Esophagus squamous epithelium (tissue), 5 donors: ENCODE measurements at regions not wholly inside any gene's neighbourhood (a gene's known extent, or its start where the extent isn't known, plus 50 kb on each side); places are given as distances from the start of the nearest gene placed in this dataset.

Experiments used
- DNase-seq: peaks from one replicate; lab custom pipeline; 2025; lab: John Stamatoyannopoulos, UW
- H3K27ac ChIP-seq, 4 donors: fragments of 200-600 bp; sonication (generic); one replicate each; pipeline ENCODE4 v1.5.1; 2016 to 2019; ENCODE audit warnings: mild to moderate bottlenecking in 1 of 4
- H3K27me3 ChIP-seq, 4 donors: fragments of 200-600 bp; sonication (generic); 1 replicate in 3 of 4; 2 replicates in 1 of 4; pipeline versions ENCODE4 v1.5.1 to v1.6.0; 2017 to 2021; ENCODE audit warnings: antibody characterized with exemption in 1 of 4
- H3K36me3 ChIP-seq, 3 donors: fragments of 200-600 bp; sonication (generic); one replicate each; pipeline ENCODE4 v1.5.1; 2016 to 2019
- H3K4me1 ChIP-seq, 3 donors: fragments of 200-600 bp; sonication (generic); one replicate each; pipeline ENCODE4 v1.5.1; 2017 to 2019
- H3K4me3 ChIP-seq, 4 donors: fragments of 200-600 bp; sonication (generic); 1 replicate in 3 of 4; 2 replicates in 1 of 4; pipeline ENCODE4 v1.5.1; 2016 to 2019; ENCODE audit warnings: mild to moderate bottlenecking in 2 of 4, moderate library complexity in 1 of 4
- H3K9me3 ChIP-seq, 3 donors: fragments of 200-600 bp; sonication (generic); one replicate each; pipeline ENCODE4 v1.5.1; 2016 to 2019
- POLR2A ChIP-seq, 4 donors: fragments of 450-650 bp; IDR thresholded peaks; one replicate each; pipeline ENCODE4 v1.6.1; 2017; ENCODE audit warnings: antibody characterized with exemption in 4 of 4, mild to moderate bottlenecking in 4 of 4, moderate library complexity in 3 of 4
- WGBS, 2 donors: methylation state at CpG; one replicate each; pipeline ENCODE4 v1.1.5; 2018; 5-methylcytosine and 5-hydroxymethylcytosine counted together
- intact Hi-C: fragments of 100-400 bp; cut with DNase I; formaldehyde crosslinking; loops from one replicate; pipeline ENCODE4 v1.15.0; 2022
- TF ChIP-seq, protein P1 (sequence below), 6 experiments: fragments of 450-650 bp in 4 of 6; fragments of 200-600 bp in 2 of 6; sonication (generic) in 2 of 6; IDR thresholded peaks; one replicate each; pipeline ENCODE4 v1.5.1; 2016 to 2019; ENCODE audit warnings: antibody characterized with exemption in 6 of 6, mild to moderate bottlenecking in 4 of 6, moderate library complexity in 4 of 6
- donor health status: DM: yes; HTN: yes; CAD: no.

DNA sequence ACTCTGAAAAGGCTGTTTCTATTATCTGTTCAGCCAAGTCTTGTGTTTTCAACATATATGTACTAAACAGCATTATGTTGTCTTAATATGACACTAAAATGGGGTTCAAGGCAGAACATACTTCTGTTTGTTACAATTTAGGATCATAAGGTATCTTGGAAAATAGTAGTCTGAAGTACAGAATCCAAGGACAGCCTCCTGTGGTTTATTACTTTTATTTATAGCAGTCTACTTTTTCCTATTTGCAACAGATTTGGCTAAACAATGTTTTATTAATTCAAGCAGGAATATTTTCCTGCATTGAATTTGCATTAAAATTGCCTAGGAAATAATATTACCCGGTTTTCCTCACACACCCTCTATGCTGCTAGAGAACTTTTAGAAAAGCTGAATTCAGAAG lies 67.7 kb downstream of the PLEKHG1 start:
- no peak for DNase-seq
- H3K4me1 ChIP-seq: peaks cover 11 to 46% (median 32%) of the 10 kb centered on the region in 3 donors
- no peaks in the 10 kb centered on the region for H3K36me3 ChIP-seq
- H3K27me3 ChIP-seq: no peaks in the 10 kb centered on the region
- TF ChIP-seq, protein P1, sequence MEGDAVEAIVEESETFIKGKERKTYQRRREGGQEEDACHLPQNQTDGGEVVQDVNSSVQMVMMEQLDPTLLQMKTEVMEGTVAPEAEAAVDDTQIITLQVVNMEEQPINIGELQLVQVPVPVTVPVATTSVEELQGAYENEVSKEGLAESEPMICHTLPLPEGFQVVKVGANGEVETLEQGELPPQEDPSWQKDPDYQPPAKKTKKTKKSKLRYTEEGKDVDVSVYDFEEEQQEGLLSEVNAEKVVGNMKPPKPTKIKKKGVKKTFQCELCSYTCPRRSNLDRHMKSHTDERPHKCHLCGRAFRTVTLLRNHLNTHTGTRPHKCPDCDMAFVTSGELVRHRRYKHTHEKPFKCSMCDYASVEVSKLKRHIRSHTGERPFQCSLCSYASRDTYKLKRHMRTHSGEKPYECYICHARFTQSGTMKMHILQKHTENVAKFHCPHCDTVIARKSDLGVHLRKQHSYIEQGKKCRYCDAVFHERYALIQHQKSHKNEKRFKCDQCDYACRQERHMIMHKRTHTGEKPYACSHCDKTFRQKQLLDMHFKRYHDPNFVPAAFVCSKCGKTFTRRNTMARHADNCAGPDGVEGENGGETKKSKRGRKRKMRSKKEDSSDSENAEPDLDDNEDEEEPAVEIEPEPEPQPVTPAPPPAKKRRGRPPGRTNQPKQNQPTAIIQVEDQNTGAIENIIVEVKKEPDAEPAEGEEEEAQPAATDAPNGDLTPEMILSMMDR (IDR thresholded peaks at IDR 0.05): no peak
- TF ChIP-seq POLR2A (IDR thresholded peaks at IDR 0.05): no peak
- intact Hi-C loops: no loop called here
- H3K4me3 ChIP-seq: no peak overlapping the region
- WGBS, 2 donors: 45 to 54% methylated on average over 1 of the region's 1 CpG
- peak overlapping the region; percentile 24 to 82 (median 76) for H3K27ac ChIP-seq
- no peaks in the 10 kb centered on the region for H3K9me3 ChIP-seq

DNA sequence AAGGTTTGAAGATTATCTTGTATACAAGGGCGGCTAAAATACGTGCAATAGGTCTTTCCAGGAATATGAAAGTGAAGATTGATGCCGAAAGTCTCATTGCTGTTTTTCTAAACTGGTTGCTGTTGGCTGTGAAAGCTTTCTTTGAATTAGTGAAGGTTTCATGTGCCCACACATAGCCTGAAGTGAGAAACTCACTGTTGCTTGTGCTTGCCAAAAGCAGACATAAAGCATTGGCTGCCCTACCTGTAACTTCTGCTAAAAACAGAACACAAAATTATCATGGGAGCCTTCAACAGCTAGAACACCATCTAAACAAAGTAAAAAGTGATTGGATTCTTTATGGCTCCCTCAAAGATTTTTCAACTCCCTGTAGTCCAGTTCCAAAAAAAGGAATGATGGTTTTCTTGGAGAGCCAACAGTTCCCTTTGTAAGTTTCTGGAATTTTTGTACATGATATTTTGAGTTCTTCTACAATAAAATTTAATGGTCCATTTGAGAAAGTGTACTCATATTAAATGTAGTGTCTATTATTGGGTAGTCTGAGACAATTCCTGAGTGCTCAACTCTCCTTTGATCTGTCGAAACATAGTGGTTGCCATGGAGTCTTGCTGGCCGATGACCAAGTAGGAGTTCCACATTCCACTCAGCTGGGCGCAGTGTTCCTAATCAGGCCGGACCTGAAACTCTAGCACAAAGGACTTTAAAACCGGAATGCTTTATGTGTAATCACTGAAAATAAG lies 68.5 kb downstream of the PLEKHG1 start:
- DNase-seq: no peak
- Histone ChIP-seq H3K4me3 (no peak overlapping the region), H3K27ac (peak overlapping the region; percentile 70 to 82 (median 76)), H3K4me1 (peaks cover 11 to 53% (median 32%) of the 10 kb centered on the region in 3 donors), H3K27me3 (no peaks in the 10 kb centered on the region), H3K36me3 (no peaks in the 10 kb centered on the region), H3K9me3 (no peaks in the 10 kb centered on the region)
- TF ChIP-seq, protein P1 (IDR thresholded peaks at IDR 0.05): peak in 2 of 6 experiments; percentile 9 to 13
- no peak for TF ChIP-seq POLR2A (IDR thresholded peaks at IDR 0.05)
- intact Hi-C loops: no loop called here
- WGBS, 2 donors: 13 to 33% methylated on average over 8 of the region's 8 CpGs

DNA sequence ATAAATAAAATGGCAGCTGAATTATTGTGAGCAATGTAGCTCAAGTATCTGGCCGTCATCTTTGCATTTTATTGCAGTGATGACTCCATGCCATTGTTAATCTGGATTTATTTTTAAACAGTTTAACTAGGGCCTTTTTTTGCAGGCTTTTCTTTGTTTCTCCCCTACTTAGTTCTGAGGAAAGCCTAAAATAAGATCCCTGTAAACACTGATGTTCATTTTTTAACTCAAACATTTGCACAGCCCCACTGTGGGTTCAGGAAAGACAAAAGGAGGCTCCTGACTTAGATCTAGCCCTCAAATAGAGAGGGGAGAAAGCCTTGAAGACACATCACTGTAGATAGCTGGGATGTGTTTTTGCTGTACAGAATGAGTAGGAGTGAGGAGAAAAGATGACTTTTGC lies 69.2 kb downstream of the PLEKHG1 start:
- DNase-seq: no peak
- H3K4me1 ChIP-seq: peaks cover 11 to 61% (median 32%) of the 10 kb centered on the region in 3 donors
- H3K4me3 ChIP-seq: no peak overlapping the region
- no peaks in the 10 kb centered on the region for H3K9me3 ChIP-seq
- intact Hi-C loops: no loop called here
- TF ChIP-seq POLR2A (IDR thresholded peaks at IDR 0.05): no peak
- TF ChIP-seq, protein P1 (IDR thresholded peaks at IDR 0.05): no peak
- WGBS, 2 donors: 9 to 33% methylated on average over 1 of the region's 1 CpG
- H3K27me3 ChIP-seq: no peaks in the 10 kb centered on the region
- H3K36me3 ChIP-seq: no peaks in the 10 kb centered on the region
- H3K27ac ChIP-seq: peak overlapping the region; percentile 70 to 82 (median 76)

DNA sequence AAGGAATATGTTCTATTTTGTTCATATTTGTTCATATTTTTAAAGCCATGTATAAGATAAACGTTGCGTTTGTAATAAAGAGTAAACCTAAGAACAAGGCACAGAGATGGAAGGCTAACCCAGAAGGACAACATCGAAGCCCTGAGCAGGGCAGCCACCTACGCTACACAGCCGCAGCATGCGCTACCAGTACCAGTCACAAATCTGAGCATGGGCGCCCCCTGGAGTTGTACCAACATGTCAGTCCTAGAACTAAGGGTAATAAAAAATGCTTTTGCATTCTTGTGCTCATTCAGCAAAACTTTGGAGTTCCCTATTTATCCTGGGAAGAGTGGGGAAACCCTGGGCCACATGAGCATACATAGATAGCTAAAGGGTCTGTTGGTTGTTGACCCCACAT lies 70.6 kb downstream of the PLEKHG1 start:
- Histone ChIP-seq H3K36me3 (no peaks in the 10 kb centered on the region), H3K9me3 (no peaks in the 10 kb centered on the region), H3K27me3 (no peaks in the 10 kb centered on the region), H3K27ac (no peak overlapping the region), H3K4me3 (no peak overlapping the region), H3K4me1 (peaks cover 11 to 73% (median 30%) of the 10 kb centered on the region in 3 donors)
- no peak for DNase-seq
- TF ChIP-seq, protein P1 (IDR thresholded peaks at IDR 0.05): no peak
- no peak for TF ChIP-seq POLR2A (IDR thresholded peaks at IDR 0.05)
- intact Hi-C loops: no loop called here
- 92 to 94% methylated on average over 3 to 7 of the region's 7 CpGs for WGBS, 2 donors

DNA sequence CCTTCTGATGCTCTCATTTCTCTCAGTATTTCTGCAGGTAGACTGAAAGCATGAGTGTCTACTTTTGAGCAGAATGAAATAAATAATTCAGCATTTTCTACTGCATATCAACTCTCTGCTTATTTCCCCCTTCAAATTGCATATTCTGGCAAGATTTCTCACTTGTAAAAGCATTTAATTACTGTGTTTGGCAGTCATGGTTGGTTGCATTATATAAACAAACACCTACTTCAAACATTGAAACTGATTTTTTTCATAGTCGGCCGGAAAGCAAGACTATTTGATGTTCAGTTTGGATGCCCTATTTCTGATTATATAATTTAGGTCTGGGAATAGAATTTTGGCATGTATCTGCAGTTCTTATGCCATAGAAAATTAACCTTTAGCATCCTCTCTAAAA lies 73.1 kb downstream of the PLEKHG1 start:
- WGBS, 2 donors: 29 to 33% methylated on average over 2 of the region's 2 CpGs
- Histone ChIP-seq H3K36me3 (no peaks in the 10 kb centered on the region), H3K27me3 (no peaks in the 10 kb centered on the region), H3K27ac (no peak overlapping the region), H3K4me1 (peaks cover 3 to 62% (median 12%) of the 10 kb centered on the region in 3 donors), H3K4me3 (no peak overlapping the region), H3K9me3 (no peaks in the 10 kb centered on the region)
- intact Hi-C loops: no loop called here
- no peak for DNase-seq
- TF ChIP-seq, protein P1 (IDR thresholded peaks at IDR 0.05): no peak
- no peak for TF ChIP-seq POLR2A (IDR thresholded peaks at IDR 0.05)
